HG03025 (cell line): ENCODE measurements at regions not wholly inside any gene's neighbourhood (a gene's known extent, or its start where the extent isn't known, plus 50 kb on each side); places are given as distances from the start of the nearest gene placed in this dataset.
"Not testable (repeated sequence)": the region's sequence is repeated elsewhere in the genome, so short reads cannot be mapped to it uniquely, and the experiment has no call there.

Experiments used
- ATAC-seq: cut with Tn5 transposase; IDR thresholded peaks from one replicate; pipeline ENCODE4 v1.9.1; 2021; ENCODE audit warnings: mild to moderate bottlenecking, moderate library complexity; ENCODE audit not compliant: unreplicated experiment, low FRiP score

GRCh38 chrX:7640392-7640791, 202.6 kb upstream of the VCX start:
- no peak for ATAC-seq

- ATAC-seq, result no peak
Observed at GRCh38 chrX:7638078-7638710, 204.8 kb upstream of the VCX start.

GRCh38 chrX:7637066-7637465, 205.9 kb upstream of the VCX start:
- ATAC-seq, result no peak

- no peak for ATAC-seq
Observed at GRCh38 chrX:7635604-7636003, 207.4 kb upstream of the VCX start.

- no peak for ATAC-seq
Observed at GRCh38 chrX:7620560-7620959, 222.4 kb upstream of the VCX start.

- ATAC-seq, result no peak
Observed at GRCh38 chrX:7617994-7618393, 225.0 kb upstream of the VCX start.

GRCh38 chrX:7614616-7615015, 228.4 kb upstream of the VCX start:
- ATAC-seq, result no peak

- ATAC-seq, result not testable (repeated sequence)
Observed at GRCh38 chrX:7608625-7609024, 234.3 kb upstream of the VCX start.

- no peak for ATAC-seq
Observed at GRCh38 chrX:7606039-7606652, 236.8 kb upstream of the VCX start.

- ATAC-seq, result no peak
Observed at GRCh38 chrX:7603387-7603786, 239.6 kb upstream of the VCX start.

- no peak for ATAC-seq
Observed at GRCh38 chrX:7596822-7597221, 246.1 kb upstream of the VCX start.

- not testable (repeated sequence) for ATAC-seq
Observed at GRCh38 chrX:7593370-7593769, 249.6 kb upstream of the VCX start.

GRCh38 chrX:7586126-7586525, 256.8 kb upstream of the VCX start:
- ATAC-seq, result peak; percentile 77

GRCh38 chrX:7582191-7582590, 260.8 kb upstream of the VCX start:
- no peak for ATAC-seq

GRCh38 chrX:7580127-7580526, 262.8 kb upstream of the VCX start:
- ATAC-seq, result no peak

- no peak for ATAC-seq
Observed at GRCh38 chrX:7574325-7574724, 268.6 kb upstream of the VCX start.

- ATAC-seq, result no peak
Observed at GRCh38 chrX:7570432-7571029, 272.4 kb upstream of the VCX start.

GRCh38 chrX:7568597-7568996, 274.4 kb upstream of the VCX start:
- no peak for ATAC-seq

- ATAC-seq, result no peak
Observed at GRCh38 chrX:7568130-7568529, 274.8 kb upstream of the VCX start.

- ATAC-seq, result no peak
Observed at GRCh38 chrX:7552760-7553159, 290.2 kb upstream of the VCX start.

GRCh38 chrX:7546551-7547080, 296.4 kb upstream of the VCX start:
- ATAC-seq, result no peak

- ATAC-seq, result no peak
Observed at GRCh38 chrX:7545564-7545963, 297.4 kb upstream of the VCX start.
